HG03378 (cell line): ENCODE measurements at regions not wholly inside any gene's neighbourhood (a gene's known extent, or its start where the extent isn't known, plus 50 kb on each side); places are given as distances from the start of the nearest gene placed in this dataset.
"Not testable (repeated sequence)": the region's sequence is repeated elsewhere in the genome, so short reads cannot be mapped to it uniquely, and the experiment has no call there.

Experiments
- ATAC-seq: cut with Tn5 transposase; IDR thresholded peaks from one replicate; pipeline ENCODE4 v1.9.1; 2021; ENCODE audit warnings: mild to moderate bottlenecking, moderate library complexity; ENCODE audit not compliant: unreplicated experiment

DNA sequence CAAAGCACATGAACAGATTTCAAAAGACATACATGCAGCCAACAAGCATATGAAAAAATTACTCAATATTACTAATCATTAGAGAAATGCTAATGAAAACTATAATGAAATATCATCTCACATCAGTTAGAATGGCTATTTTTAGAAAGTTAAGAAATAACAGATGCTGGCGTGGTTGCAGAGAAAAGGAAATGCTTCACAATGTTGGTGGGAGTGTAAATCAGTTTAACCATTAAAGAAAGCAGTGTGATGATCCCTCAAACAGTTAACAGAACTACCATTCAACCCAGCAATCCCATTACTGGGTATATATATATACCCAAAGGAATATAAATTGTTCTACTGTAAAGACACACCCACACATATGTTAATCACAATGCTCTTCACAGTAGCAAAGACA is 117.7 kb upstream of the SETBP1 start:
- no peak for ATAC-seq

DNA sequence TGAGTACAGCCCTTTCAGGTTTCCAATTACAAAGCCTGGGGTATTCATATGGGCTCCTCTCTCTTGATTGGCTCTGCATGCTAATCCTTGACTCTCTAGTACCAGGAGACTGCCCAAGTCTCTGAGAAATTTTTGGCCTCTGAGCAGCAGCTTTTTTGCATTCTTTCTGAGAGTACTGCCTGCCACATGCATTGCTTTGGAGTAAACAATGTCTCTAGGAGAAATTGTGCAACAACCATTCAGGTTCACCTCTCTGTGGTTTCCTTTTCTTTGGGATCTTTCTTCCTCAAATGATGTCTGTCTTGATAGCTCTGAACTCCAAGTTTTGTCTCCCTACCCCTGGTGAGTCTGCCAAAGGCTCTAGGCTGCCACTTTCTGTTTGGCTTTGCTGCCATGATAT is 115.8 kb upstream of the SETBP1 start:
- ATAC-seq, result no peak

DNA sequence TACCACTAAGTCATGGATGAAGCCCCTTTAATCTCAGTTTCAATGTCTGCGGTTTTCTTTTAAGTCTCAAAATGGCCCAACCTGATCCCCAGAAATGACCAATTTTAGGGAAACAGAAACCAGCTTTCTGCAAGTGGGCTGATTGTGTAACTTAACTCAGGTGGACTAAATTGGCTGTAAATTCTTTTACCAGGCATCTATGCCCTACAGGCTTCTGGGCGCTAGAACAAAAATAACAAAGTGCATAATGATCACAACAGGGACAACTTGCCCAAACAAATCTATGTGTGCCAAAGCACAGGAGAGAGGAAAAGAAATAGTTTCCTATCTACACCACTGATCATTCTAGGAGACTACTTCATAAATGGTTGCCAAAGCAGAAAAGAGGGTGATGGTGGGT is 112.3 kb upstream of the SETBP1 start:
- ATAC-seq, result no peak

DNA sequence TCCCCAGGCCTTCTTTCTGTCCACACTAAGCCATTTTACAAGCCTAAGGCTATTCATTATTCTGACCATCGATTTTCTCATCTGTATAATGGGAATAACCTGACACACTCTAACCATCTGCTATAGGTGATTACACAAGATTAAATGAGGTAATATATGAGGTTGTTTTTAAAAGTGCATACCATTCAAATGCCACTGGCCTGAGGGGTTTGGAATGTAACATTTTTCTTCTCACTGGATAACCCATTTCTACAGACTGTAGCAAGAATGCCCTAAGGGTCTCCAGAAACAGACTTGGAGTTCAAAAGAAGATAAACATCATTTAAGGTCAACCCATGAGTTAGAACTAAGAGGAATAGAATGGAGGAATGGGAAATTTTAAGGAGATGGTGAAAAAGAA is 111.7 kb upstream of the SETBP1 start:
- ATAC-seq, result no peak

DNA sequence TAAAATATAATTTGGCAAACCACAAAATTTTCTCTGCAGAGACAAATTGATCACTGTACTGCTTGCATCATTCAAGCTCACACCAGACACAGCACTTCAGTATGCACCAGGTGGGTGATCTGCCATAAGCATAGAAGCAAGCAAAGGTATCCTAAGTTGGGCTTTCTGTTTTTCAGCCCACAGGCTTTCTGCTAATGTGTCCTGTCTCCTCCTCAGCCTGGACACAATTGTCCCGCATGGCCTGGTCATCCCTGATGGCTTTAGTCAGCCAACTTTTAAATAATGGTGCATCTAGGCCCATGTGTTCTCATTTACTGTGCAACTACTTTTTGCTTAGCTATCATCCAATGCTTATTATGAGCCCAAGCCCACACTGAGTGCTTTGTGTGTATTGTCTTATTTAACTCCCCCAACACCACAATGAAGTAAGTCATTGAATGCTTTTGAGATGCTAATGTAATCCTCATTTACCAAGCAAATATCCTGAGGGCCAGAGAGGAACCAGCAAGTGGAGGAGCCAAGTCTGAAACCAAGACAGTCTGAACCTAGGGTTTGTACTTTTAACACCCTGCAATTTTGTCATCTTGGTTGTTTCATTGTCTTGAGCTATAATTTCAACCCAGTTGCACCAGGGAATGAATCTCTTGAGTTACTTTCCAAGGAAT is 111.2 kb upstream of the SETBP1 start:
- ATAC-seq, result no peak

DNA sequence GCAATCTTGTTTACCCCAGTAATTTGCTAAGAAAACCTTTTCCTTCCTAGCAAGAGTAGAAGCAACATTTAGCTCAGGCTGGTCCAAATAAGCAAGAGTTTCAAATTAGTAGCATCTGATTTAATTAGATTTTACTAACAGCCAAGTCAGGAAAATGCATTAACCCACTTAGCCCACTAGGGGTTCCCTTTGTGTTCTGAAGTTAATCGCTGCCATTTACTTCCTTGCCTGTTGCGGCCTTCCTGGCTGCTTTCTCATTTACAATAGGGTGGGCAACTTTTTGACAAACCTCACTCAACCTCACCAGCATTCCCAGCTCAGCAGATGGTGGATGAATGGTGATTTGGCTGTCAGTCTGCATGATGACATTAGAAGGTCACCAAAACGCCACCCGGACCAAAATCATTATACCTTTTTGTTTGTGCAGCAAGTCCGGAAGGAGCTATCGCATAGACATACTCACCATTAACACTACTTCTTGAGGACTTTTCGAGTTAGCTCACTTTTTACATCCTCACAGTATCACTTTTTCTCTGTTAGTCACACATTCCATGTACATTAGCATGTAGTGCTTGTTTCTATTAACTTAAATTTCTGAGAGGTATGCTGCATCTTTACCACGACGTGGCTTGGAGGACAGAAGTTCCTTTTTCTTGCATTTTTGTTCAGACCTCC is 101.5 kb upstream of the SETBP1 start:
- peak; percentile 61 for ATAC-seq

DNA sequence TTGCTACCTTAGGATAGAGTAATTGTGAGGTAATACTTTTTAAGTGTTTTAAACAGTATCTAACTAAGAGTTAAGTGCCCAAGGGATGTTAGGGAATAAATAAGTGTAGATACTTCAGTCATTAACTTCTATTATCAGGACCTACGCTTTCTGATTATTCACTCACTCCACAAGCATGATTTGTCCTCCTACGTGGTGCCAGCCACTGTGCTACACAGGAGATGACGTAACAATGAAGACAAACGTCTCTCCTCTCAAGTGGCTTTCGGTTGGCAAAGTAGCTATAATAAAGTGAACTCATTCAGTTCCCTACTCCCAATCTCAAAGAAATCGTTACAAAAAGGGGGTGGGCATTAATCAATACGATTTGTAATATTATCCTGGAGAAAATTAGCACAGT is 100.9 kb upstream of the SETBP1 start:
- no peak for ATAC-seq

DNA sequence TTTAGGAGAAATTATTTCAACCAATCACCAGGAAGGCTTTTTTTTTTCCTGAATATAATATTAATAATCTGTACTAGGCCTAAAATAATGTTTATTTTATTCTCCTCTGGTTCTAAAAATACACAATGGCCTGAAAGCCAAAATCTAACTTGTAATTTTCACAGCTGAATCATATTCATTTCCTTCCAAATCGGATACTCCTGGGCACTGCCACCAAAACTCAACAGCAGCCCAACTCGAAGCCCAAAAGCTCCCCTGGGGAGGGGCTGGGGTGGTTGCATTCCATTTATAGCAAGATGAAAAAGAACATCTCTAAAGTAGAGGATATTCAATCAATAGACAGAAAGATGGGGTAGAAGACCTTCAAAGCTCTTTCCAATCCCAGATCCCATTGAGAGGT is 100.5 kb upstream of the SETBP1 start:
- ATAC-seq, result no peak

DNA sequence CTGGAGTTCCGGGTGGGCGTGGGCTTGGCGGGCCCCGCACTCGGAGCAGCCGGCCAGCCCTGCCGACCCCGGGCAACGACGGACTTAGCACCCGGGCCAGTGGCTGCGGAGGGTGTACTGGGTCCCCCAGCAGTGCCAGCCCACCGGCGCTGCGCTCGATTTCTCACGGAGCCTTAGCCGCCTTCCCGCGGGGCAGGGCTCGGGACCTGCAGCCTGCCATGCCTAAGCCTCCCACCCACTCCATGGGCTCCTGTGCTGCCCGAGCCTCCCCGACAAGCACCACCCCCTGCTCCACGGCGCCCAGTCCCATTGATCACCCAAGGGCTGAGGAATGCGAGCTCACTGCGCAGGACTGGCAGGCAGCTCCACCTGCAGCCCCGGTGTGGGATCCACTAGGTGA is 99.9 kb upstream of the SETBP1 start:
- not testable (repeated sequence) for ATAC-seq

DNA sequence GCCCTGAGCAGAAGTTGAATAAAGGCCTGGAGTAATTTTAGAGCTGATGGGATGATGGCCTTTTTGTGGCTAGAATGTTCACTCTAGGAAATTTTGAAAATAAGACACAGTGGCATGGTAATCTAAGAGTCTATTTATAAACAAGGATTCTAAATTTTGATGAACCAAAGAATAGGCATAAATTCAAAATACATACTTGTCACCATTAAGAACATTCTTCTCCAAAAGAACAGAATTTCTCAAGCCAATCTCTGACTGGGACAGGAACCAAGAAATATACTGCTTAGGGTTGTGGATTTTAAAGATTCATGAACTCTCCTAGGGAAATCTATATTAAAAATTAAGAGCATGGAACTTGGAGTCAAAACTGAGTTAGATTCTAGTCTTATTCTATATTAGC is 98.2 kb upstream of the SETBP1 start:
- no peak for ATAC-seq

DNA sequence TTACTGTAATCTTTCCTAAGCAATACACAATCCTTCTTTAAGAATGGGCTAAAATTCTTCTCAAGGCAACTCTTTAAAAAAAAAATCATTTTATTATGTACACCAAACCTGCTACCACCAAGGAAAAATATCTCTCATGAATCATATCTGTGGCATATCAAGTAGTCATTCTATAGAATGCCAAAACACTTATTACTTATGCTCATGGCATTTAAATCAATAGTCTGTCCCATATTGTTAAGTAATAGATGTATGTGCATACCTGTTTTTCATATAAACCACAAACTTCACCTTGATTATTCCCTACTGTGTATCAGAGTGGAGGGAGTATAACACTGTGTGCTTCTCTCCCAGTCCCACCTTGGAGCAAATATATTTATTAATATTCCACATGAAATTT is 95.8 kb upstream of the SETBP1 start:
- no peak for ATAC-seq

DNA sequence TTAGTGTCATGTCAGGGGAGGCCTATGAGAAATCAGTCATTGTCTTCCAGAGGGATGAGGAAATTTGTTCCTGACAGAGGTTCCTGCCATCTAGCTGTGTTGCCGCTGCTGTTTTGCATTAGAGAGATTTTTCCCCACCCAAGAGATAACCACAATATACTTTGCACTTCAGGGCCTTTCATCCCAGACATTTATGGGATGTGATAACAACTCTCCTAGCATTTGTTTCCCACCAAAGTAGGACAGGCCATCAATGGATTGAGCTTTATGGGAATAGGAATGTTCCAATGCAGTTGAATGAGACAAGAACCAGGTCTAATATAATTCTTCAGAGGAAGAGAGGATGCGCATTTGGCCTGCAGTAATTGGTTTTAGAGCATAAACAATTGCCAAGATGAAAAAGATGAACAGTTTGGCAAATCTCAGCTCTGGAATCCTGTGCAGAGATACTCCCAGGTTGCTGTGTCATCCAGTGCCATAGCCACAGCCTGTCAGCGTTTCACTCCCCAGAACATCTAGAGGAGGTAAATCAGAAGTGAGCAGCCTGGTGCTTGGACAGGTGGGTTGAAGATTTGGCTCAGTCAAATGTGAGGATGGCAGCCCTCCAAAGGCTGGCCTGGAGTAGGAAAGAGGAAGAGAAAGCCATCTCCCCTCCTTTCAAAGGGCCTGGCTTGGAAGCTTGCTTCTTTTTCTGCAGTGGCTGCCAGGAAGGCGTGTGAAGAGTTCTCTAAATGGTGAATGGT is 93.7 kb upstream of the SETBP1 start:
- no peak for ATAC-seq

DNA sequence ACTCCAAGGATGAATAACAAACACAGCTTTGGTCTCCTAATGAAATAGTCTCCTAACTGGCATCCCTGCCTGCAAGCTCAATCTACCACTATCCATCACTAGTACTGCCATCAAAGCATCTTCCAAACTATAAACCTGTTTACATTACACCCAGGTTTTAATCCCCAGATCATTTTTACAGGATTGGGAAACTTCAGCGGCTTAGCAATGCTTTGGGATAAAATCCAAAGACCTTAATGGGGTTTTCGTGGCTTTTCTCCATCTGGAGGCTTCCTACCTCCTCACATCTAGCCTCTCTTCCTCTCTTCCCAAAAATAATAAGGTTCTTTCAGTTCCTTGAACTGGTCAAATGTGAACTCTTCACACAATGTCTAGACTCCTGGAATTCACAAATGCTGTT is 92.2 kb upstream of the SETBP1 start:
- no peak for ATAC-seq

DNA sequence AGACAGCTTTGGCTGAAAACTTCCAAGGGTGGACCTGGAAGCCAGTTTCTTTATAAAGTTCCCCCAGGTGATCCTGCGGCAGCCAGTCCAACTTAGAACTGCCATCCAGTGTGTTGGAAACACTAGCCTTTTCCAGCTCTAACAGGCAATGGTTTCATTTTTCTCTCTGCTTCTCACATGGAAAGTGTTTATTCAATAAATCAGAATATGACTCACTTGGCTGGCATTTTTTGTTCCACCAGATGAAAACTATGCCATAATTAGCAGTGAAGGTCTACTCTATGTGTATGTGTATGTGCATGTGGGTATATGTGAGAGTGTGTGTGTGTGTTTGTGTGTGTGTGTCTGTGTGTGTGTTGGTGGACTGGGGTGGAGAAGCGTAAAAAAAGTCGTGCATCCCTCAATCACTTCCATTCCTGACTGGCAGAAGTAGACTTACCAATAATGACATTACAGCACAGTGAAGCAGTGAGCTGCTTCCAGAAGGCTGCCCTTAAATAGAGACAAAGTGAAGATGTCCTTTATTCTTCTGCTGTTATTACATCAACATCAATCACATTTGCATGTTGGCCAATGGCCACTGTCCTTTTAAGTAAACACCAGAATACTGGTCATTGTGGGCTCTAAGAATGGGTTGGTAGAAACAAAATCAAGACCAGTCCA is 90.9 kb upstream of the SETBP1 start:
- no peak for ATAC-seq

DNA sequence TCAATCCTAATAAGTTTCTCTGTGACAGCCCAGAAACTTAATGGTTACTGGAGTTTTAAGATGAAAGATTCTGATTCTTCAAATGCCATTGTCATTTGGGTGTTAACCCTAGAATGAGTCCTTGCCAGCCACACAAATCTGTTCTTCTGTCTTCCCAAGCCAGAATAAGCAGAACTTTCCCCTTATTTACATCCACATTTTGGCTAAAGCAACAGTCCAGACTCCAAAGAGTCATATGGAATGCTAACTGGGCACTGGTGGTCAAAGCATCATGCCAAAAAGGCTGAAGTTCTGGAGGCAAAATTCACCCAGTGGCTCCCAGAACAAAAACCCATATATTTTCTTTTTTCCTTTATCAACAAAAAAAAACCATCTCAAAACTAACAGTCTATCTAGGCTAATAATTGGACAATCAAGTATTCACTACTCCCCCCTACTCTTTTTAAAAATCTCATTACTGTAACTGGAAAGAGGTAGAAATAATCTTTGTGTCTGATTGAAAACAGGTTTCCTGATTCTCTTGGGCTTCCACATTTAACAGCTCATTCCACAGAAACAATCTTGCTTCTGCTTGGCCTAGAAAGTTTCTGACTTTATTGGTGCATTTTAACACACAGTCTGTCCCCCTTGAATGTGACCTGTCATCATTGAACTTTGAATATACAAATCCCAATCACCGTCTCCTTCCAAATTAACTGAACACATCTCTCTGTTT is 89.6 kb upstream of the SETBP1 start:
- no peak for ATAC-seq

DNA sequence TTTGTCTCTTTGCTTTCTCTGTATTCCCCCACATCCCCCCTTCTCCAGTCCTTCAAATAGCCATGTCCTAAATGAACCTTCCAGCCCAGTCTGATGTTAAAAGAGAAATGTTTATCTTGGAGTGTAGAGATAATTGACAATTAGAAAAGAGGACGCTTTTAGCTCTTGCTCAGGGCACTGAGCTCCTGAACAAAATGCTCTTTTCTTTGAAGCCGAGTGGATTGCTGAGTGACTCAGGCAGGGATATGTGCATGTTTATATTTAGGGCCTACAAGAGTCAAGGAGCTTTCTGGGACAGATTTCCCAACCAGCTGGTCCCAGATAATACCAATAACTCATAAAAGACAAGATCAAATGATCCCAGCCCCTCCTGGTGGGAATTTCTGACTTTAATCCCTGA is 88.0 kb upstream of the SETBP1 start:
- no peak for ATAC-seq

DNA sequence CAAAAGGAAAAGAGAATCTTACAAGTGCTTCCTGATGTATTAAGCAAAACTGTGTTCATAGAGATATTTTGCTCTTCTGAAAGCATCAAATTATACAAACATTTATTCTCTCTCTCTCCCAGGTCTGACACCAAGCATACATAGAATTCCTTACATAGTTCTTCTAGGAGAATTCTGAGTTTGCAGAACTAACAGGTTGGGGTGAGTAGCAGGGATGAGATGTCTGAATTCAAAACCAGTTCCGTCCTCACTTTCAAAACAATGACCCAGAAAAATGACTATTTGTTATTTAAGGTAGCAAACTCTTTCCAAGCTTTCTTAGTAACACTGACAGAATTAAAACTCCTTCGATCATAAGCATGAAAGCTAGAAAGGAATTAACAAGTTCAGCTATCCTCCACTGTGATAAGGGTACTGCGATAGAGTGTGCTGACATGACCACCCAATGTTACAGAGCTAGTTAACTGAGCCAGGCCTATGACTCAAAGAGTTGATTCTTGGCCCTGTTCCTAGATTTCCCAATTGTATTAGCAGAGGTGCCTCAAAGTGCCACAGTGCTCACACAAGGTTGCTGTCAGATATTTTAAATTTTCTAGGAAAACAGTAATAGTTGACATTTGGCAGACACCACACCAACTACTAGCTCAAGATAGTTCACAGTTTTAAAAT is 85.8 kb upstream of the SETBP1 start:
- no peak for ATAC-seq

DNA sequence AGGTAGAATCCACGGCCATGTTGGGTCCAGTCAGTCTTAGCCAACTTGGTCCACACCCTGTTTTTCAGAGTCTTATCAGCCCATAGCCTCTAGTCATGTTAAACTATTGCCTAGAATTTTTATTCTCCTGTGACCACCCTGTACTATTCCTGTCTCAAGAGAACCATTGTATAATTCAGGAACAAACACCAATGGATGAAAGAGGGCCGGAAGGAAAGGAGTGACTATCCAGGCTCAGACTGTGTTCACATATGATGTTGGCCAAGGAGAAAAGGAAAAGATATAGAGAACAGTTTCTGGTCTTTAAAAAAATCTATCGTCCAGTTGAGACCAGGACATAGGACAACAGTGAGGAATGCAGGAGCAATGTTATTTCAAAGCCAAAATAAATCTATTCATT is 82.9 kb upstream of the SETBP1 start:
- ATAC-seq, result no peak

DNA sequence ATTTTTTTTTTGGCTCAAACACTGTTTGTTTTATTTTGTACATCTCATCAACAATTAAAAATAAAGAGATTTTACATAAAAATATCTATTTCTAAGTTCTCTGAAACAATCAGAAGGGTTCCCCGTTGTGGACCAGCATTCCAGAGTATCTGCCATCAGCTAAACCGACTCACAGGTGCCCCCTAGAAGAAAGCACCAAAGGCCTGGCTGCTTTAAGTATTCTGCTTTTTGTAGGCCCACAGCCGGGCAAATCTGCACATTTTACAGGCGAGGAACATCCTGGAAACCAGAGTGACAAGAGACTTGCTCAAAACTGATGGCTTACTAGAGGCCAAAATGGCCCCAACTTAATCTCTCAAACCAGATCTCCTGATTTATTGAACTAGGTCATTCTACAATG is 82.2 kb upstream of the SETBP1 start:
- ATAC-seq, result no peak

DNA sequence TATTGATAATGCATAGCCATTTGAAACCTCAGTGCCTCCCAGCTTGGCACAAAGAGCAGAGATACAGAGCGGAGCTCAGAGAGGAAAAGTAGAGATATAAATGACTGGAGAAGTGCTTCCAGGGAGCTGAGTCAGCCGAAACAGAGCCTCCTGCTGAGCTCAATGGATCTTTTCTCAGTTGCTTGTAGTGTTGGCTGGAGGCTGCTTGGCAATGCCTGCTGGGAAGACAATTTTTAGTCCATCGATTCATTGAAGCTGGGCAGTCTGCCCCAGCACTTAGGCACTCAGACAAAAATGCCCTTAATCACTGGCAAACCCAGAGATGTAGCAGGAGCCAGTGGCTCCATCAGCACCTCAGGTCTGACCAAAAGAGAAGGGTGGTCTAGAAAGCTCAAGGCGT is 81.3 kb upstream of the SETBP1 start:
- no peak for ATAC-seq

DNA sequence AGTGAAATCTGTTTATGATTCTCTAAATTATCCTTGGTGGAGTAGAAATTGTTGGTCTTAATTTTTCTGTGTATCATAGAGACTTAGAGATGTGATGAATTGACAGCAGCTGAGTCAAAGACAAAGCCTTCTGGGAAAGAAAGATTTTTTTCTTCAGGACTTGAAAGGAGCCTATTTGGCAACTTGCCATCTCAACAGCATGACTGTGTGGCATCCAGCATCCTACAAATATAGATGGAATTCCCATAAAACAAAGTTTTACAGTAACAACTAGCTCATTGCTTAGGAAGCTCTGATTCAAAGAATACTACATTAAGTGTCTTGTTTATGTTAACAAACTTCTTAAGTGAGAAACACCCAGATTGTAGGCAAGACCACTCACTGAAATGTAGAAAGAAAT is 79.2 kb upstream of the SETBP1 start:
- no peak for ATAC-seq
